Keratinocyte (primary cell): ENCODE measurements at regions not wholly inside any gene's neighbourhood (a gene's known extent, or its start where the extent isn't known, plus 50 kb on each side); places are given as distances from the start of the nearest gene placed in this dataset.

ENCODE experiments used
- DNase-seq: peaks from one replicate; pipeline ENCODE4 v3.0.0-alpha.2; 2011; ENCODE audit warnings: low read depth, missing footprints, low spot score
- FAIRE-seq: peaks from 2 replicates; lab custom pipeline; 2011; peaks lifted over from hg19 to GRCh38; lab: Jason Lieb, UNC
- H2AFZ ChIP-seq: 2 replicates; pipeline ENCODE4 v1.6.0; 2012; ENCODE audit warnings: low read length, control low read depth, inconsistent platforms; ENCODE audit not compliant: control insufficient read depth
- H3K27ac ChIP-seq: 2 replicates; pipeline ENCODE4 v1.5.1; 2011; ENCODE audit warnings: low read length; ENCODE audit not compliant: control insufficient read depth, insufficient read depth
- H3K27me3 ChIP-seq: 3 replicates; pipeline ENCODE4 v1.6.0; 2011; ENCODE audit warnings: low read length; ENCODE audit not compliant: control insufficient read depth, insufficient read depth; ENCODE audit errors: extremely low read depth
- H3K36me3 ChIP-seq, 2 experiments: 2 replicates in 1 of 2; 3 replicates in 1 of 2; pipeline ENCODE4 v1.5.1; 2011; ENCODE audit warnings: low read length in 2 of 2, mild to moderate bottlenecking in 1 of 2; ENCODE audit not compliant: control insufficient read depth in 2 of 2, insufficient read depth in 2 of 2; ENCODE audit errors: extremely low read depth in 1 of 2
- H3K4me1 ChIP-seq: 3 replicates; pipeline ENCODE4 v1.5.1; 2011; ENCODE audit warnings: low read length; ENCODE audit not compliant: control insufficient read depth, insufficient read depth; ENCODE audit errors: extremely low read depth
- H3K4me2 ChIP-seq: 3 replicates; pipeline ENCODE4 v1.6.0; 2011; ENCODE audit warnings: low read depth, low read length; ENCODE audit not compliant: control insufficient read depth, insufficient read depth; ENCODE audit errors: extremely low read depth
- H3K4me3 ChIP-seq, 3 experiments: fragments of 200-600 bp in 1 of 3; sonication (generic) in 1 of 3; 2 replicates in 2 of 3; 3 replicates in 1 of 3; pipeline ENCODE4 v1.5.1; 2011 to 2016; ENCODE audit warnings: low read length in 3 of 3, mild to moderate bottlenecking in 3 of 3, control low read depth in 2 of 3, inconsistent platforms in 1 of 3, low read depth in 1 of 3, mixed read lengths in 1 of 3, mixed run types in 1 of 3, moderate library complexity in 1 of 3; ENCODE audit not compliant: control insufficient read depth in 2 of 3, insufficient read depth in 2 of 3; ENCODE audit errors: extremely low read depth in 1 of 3
- H3K79me2 ChIP-seq: 2 replicates; pipeline ENCODE4 v1.6.0; 2012; ENCODE audit warnings: low read length; ENCODE audit not compliant: control insufficient read depth, insufficient read depth
- H3K9ac ChIP-seq: 3 replicates; pipeline ENCODE4 v1.6.0; 2011; ENCODE audit warnings: low read length; ENCODE audit not compliant: control insufficient read depth, insufficient read depth; ENCODE audit errors: extremely low read depth
- H3K9me1 ChIP-seq: 3 replicates; pipeline ENCODE4 v1.6.0; 2011; ENCODE audit warnings: low read length; ENCODE audit not compliant: control insufficient read depth, insufficient read depth; ENCODE audit errors: extremely low read depth
- H3K9me3 ChIP-seq: 2 replicates; pipeline ENCODE4 v1.5.1; 2012; ENCODE audit warnings: low read depth, low read length; ENCODE audit not compliant: control insufficient read depth
- H4K20me1 ChIP-seq: 3 replicates; pipeline ENCODE4 v1.6.0; 2011; ENCODE audit warnings: low read length; ENCODE audit not compliant: control insufficient read depth, insufficient read depth; ENCODE audit errors: extremely low read depth
- EZH2 ChIP-seq: IDR thresholded peaks from one replicate; pipeline ENCODE4 v1.6.1; 2012; ENCODE audit warnings: inconsistent platforms, mild to moderate bottlenecking, low read length, moderate library complexity
- dilution Hi-C: fragments of 300-500 bp; cut with MboI; formaldehyde crosslinking; loops from one replicate; pipeline ENCODE4 v1.7.0; 2020; ENCODE audit warnings: low sequenced_read_pairs; ENCODE audit not compliant: extremely low pct_ligation_motif_present
- TF ChIP-seq, protein P1 (sequence below), 3 experiments: IDR thresholded peaks in 1 of 3; conservative IDR thresholded peaks in 1 of 3; optimal IDR thresholded peaks in 1 of 3; 2 replicates in 2 of 3; 3 replicates in 1 of 3; pipeline versions ENCODE3 to v1.5.1; 2011; ENCODE audit warnings: low read length in 3 of 3, mild to moderate bottlenecking in 3 of 3, moderate library complexity in 2 of 3, control low read depth in 1 of 3, inconsistent platforms in 1 of 3; ENCODE audit not compliant: insufficient read depth in 2 of 3; ENCODE audit errors: extremely low read depth in 1 of 3

DNA sequence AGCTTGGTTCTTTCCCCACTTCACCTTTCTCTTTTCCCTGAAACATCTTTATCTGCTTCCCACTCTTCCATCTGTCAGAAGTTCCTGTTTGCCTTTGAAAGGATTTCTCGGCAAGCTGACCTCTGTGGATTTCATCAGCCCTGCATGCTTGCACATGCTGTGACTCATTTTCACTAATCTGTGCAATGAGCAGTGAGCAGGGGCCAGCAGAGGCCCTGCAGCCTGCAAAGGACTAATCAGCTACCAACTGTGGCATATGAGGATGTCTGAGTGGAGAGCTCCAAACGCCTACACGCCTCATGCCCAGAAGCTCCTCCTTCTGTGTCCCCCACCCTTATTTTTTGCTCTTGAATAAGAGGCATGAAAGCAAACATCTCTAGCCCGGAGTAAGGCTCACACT lies 333.0 kb upstream of the SEMA6D start:
- H2AFZ ChIP-seq: no peak overlapping the region
- DNase-seq: peak; percentile 36
- H3K4me3 ChIP-seq: no peak overlapping the region
- TF ChIP-seq EZH2: no peak
- TF ChIP-seq, protein P1, sequence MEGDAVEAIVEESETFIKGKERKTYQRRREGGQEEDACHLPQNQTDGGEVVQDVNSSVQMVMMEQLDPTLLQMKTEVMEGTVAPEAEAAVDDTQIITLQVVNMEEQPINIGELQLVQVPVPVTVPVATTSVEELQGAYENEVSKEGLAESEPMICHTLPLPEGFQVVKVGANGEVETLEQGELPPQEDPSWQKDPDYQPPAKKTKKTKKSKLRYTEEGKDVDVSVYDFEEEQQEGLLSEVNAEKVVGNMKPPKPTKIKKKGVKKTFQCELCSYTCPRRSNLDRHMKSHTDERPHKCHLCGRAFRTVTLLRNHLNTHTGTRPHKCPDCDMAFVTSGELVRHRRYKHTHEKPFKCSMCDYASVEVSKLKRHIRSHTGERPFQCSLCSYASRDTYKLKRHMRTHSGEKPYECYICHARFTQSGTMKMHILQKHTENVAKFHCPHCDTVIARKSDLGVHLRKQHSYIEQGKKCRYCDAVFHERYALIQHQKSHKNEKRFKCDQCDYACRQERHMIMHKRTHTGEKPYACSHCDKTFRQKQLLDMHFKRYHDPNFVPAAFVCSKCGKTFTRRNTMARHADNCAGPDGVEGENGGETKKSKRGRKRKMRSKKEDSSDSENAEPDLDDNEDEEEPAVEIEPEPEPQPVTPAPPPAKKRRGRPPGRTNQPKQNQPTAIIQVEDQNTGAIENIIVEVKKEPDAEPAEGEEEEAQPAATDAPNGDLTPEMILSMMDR (optimal IDR thresholded peaks at IDR 0.05 in 1 of 3, IDR thresholded peaks at IDR 0.05 in 1 of 3, conservative IDR thresholded peaks at IDR 0.05 in 1 of 3; ENCODE audit: extremely low read depth in 1 of 3, insufficient read depth in 2 of 3, low read length in 3 of 3): no peak
- H3K4me2 ChIP-seq: peak overlapping the region; percentile 65
- no peaks in the 10 kb centered on the region for H3K79me2 ChIP-seq
- no peaks in the 10 kb centered on the region for H3K36me3 ChIP-seq
- peaks cover 17% of the 10 kb centered on the region for H3K4me1 ChIP-seq
- dilution Hi-C loops: no loop called here
- no peaks in the 10 kb centered on the region for H4K20me1 ChIP-seq
- FAIRE-seq: peak; percentile 78
- no peaks in the 10 kb centered on the region for H3K9me3 ChIP-seq
- H3K9me1 ChIP-seq: no peaks in the 10 kb centered on the region
- no peaks in the 10 kb centered on the region for H3K27me3 ChIP-seq
- no peak overlapping the region for H3K9ac ChIP-seq
- peak overlapping the region; percentile 23 for H3K27ac ChIP-seq

DNA sequence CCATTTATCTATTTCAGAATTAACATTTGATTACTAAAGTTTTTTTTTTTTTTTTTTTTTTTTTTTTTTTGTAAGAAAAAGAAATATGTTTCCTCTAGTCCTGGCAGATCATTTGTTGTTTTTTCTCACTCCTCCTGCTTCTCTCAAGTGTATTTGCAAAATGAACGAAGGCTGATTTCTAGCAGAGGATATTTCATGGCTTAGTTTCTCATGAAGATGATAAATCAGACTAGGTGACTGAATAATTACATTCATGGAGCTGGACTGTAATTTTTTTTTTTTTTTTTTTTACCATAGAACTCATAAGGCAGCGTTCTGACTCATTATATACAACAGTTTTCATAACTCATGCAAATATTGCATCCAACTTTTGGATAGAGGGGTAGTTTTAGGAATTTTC lies 332.5 kb upstream of the SEMA6D start:
- Histone ChIP-seq H3K9me1 (no peaks in the 10 kb centered on the region), H3K9me3 (no peaks in the 10 kb centered on the region), H3K36me3 (no peaks in the 10 kb centered on the region), H3K4me2 (no peak overlapping the region), H3K4me3 (no peak overlapping the region), H2AFZ (no peak overlapping the region), H3K79me2 (no peaks in the 10 kb centered on the region), H3K4me1 (peaks cover 17% of the 10 kb centered on the region), H3K9ac (no peak overlapping the region), H3K27ac (no peak overlapping the region), H4K20me1 (no peaks in the 10 kb centered on the region), H3K27me3 (no peaks in the 10 kb centered on the region)
- DNase-seq (no peak), FAIRE-seq (no peak)
- TF ChIP-seq EZH2: no peak
- TF ChIP-seq, protein P1 (optimal IDR thresholded peaks at IDR 0.05 in 1 of 3, IDR thresholded peaks at IDR 0.05 in 1 of 3, conservative IDR thresholded peaks at IDR 0.05 in 1 of 3; ENCODE audit: extremely low read depth in 1 of 3, insufficient read depth in 2 of 3, low read length in 3 of 3): no peak
- dilution Hi-C loops: no loop called here
